Suprapubic skin (tissue), 4 donors: ENCODE measurements at regions not wholly inside any gene's neighbourhood (a gene's known extent, or its start where the extent isn't known, plus 50 kb on each side); places are given as distances from the start of the nearest gene placed in this dataset.

Experiments used
- DNase-seq, 2 donors: peaks; one replicate each; pipeline ENCODE4 v3.0.0-alpha.2; 2019; ENCODE audit warnings: low spot score in 2 of 2
- H3K27ac ChIP-seq: fragments of 200-600 bp; sonication (generic); one replicate; pipeline ENCODE4 v1.5.1; 2019
- H3K27me3 ChIP-seq: fragments of 200-600 bp; sonication (generic); one replicate; pipeline ENCODE4 v1.5.1; 2019
- H3K36me3 ChIP-seq: fragments of 200-600 bp; sonication (generic); one replicate; pipeline ENCODE4 v1.5.1; 2019
- H3K4me1 ChIP-seq: fragments of 200-600 bp; sonication (generic); one replicate; pipeline ENCODE4 v1.5.1; 2019
- H3K4me3 ChIP-seq: fragments of 200-600 bp; sonication (generic); one replicate; pipeline ENCODE4 v1.5.1; 2019; ENCODE audit warnings: mild to moderate bottlenecking
- H3K9me3 ChIP-seq: fragments of 200-600 bp; sonication (generic); one replicate; pipeline ENCODE4 v1.5.1; 2019
- CTCF ChIP-seq, 2 donors: fragments of 200-600 bp in 1 of 2; fragments of 450-650 bp in 1 of 2; sonication (generic) in 1 of 2; IDR thresholded peaks; one replicate each; pipeline ENCODE4 v1.5.1; 2016 to 2019; ENCODE audit warnings: antibody characterized with exemption in 2 of 2, mild to moderate bottlenecking in 1 of 2, moderate library complexity in 1 of 2
- EP300 ChIP-seq: sonication (generic); formaldehyde crosslinking; IDR thresholded peaks from one replicate; pipeline ENCODE4 v1.6.1; 2017; ENCODE audit warnings: antibody characterized with exemption
- POLR2A ChIP-seq, 2 donors: fragments of 450-650 bp; IDR thresholded peaks; one replicate each; pipeline ENCODE4 v1.6.1; 2017; ENCODE audit warnings: antibody characterized with exemption in 2 of 2, mild to moderate bottlenecking in 2 of 2, moderate library complexity in 2 of 2
- POLR2AphosphoS5 ChIP-seq, 3 donors: sonication (generic); formaldehyde crosslinking; IDR thresholded peaks; one replicate each; pipeline ENCODE4 v1.6.1; 2017; ENCODE audit warnings: antibody characterized with exemption in 3 of 3
- WGBS: methylation state at CpG from one replicate; pipeline ENCODE4 v1.1.5; 2018; 5-methylcytosine and 5-hydroxymethylcytosine counted together

GRCh38 chr3:65101450-65101849, 413.6 kb upstream of the ADAMTS9 start:
- H3K4me1 ChIP-seq, result no peaks in the 10 kb centered on the region
- H3K27ac ChIP-seq, result no peak overlapping the region
- H3K4me3 ChIP-seq, result no peak overlapping the region
- no peak for DNase-seq
- no peaks in the 10 kb centered on the region for H3K27me3 ChIP-seq
- WGBS, result 41% methylated on average over 1 of the region's 1 CpG
- H3K9me3 ChIP-seq, result no peaks in the 10 kb centered on the region
- no peaks in the 10 kb centered on the region for H3K36me3 ChIP-seq
- TF ChIP-seq EP300 (no peak), POLR2AphosphoS5 (IDR thresholded peaks at IDR 0.05) (no peak), POLR2A (IDR thresholded peaks at IDR 0.05) (no peak), CTCF (IDR thresholded peaks at IDR 0.05) (no peak)

GRCh38 chr3:65098400-65098799, 410.6 kb upstream of the ADAMTS9 start:
- no peak for TF ChIP-seq POLR2A (IDR thresholded peaks at IDR 0.05)
- no peak for TF ChIP-seq POLR2AphosphoS5 (IDR thresholded peaks at IDR 0.05)
- no peak for TF ChIP-seq CTCF (IDR thresholded peaks at IDR 0.05)
- TF ChIP-seq EP300, result no peak
- no peak overlapping the region for H3K27ac ChIP-seq
- H3K36me3 ChIP-seq, result no peaks in the 10 kb centered on the region
- no peaks in the 10 kb centered on the region for H3K27me3 ChIP-seq
- H3K9me3 ChIP-seq, result no peaks in the 10 kb centered on the region
- no peak overlapping the region for H3K4me3 ChIP-seq
- no peak for DNase-seq
- H3K4me1 ChIP-seq, result no peaks in the 10 kb centered on the region
- 91% methylated on average over 5 of the region's 5 CpGs for WGBS

GRCh38 chr3:65096110-65096745, 408.4 kb upstream of the ADAMTS9 start:
- Histone ChIP-seq H3K36me3 (no peaks in the 10 kb centered on the region), H3K9me3 (no peaks in the 10 kb centered on the region), H3K27me3 (no peaks in the 10 kb centered on the region), H3K4me3 (no peak overlapping the region), H3K4me1 (no peaks in the 10 kb centered on the region), H3K27ac (no peak overlapping the region)
- 52% methylated on average over 4 of the region's 4 CpGs for whole genome bisulfite sequencing
- TF ChIP-seq POLR2AphosphoS5 (IDR thresholded peaks at IDR 0.05), result no peak
- TF ChIP-seq POLR2A (IDR thresholded peaks at IDR 0.05), result no peak
- no peak for TF ChIP-seq CTCF (IDR thresholded peaks at IDR 0.05)
- no peak for TF ChIP-seq EP300
- DNase-seq, result no peak

GRCh38 chr3:65094723-65095122, 406.9 kb upstream of the ADAMTS9 start:
- Histone ChIP-seq H3K9me3 (no peaks in the 10 kb centered on the region), H3K4me3 (no peak overlapping the region), H3K4me1 (no peaks in the 10 kb centered on the region), H3K27me3 (no peaks in the 10 kb centered on the region), H3K27ac (no peak overlapping the region), H3K36me3 (no peaks in the 10 kb centered on the region)
- TF ChIP-seq EP300 (no peak), POLR2AphosphoS5 (IDR thresholded peaks at IDR 0.05) (no peak), POLR2A (IDR thresholded peaks at IDR 0.05) (no peak), CTCF (IDR thresholded peaks at IDR 0.05) (no peak)
- DNase-seq, result no peak

GRCh38 chr3:65093641-65094040, 405.8 kb upstream of the ADAMTS9 start:
- Histone ChIP-seq H3K9me3 (no peaks in the 10 kb centered on the region), H3K27me3 (no peaks in the 10 kb centered on the region), H3K4me1 (no peaks in the 10 kb centered on the region), H3K4me3 (no peak overlapping the region), H3K36me3 (no peaks in the 10 kb centered on the region), H3K27ac (no peak overlapping the region)
- no peak for DNase-seq
- TF ChIP-seq EP300, result no peak
- no peak for TF ChIP-seq POLR2A (IDR thresholded peaks at IDR 0.05)
- no peak for TF ChIP-seq POLR2AphosphoS5 (IDR thresholded peaks at IDR 0.05)
- TF ChIP-seq CTCF (IDR thresholded peaks at IDR 0.05), result no peak
- WGBS, result 86% methylated on average over 3 of the region's 3 CpGs
